WTC11 (cell line): ENCODE measurements at regions not wholly inside any gene's neighbourhood (a gene's known extent, or its start where the extent isn't known, plus 50 kb on each side); places are given as distances from the start of the nearest gene placed in this dataset.
A peak's percentile ranks its signal among the peaks of the same experiment; 100 is the strongest.

ENCODE experiments used
- ATAC-seq: fragments of 200-7000 bp; cut with Tn5 transposase; 2 replicates; pipeline ENCODE4 v1.10.0; 2021; ENCODE audit warnings: mild to moderate bottlenecking, moderate library complexity
- CTCF ChIA-PET: fragments of 300-600 bp; sonication (Branson Sonifier 250); formaldehyde crosslinking; loops from one replicate; lab custom pipeline; 2021; ENCODE audit warnings: antibody characterized with exemption; lab: Charles Lee
- POLR2A ChIA-PET: fragments of 350-600 bp; sonication (Branson Sonifier 250); formaldehyde crosslinking; loops from one replicate; lab custom pipeline; 2021; ENCODE audit warnings: antibody characterized with exemption; lab: Charles Lee
- DNase-seq: peaks from one replicate; pipeline ENCODE4 v3.0.0; 2021; ENCODE audit warnings: low spot score
- H3K27ac Mint-ChIP-seq: 2 replicates; pipeline ENCODE4 v1.8.0; 2021; ENCODE audit warnings: mixed read lengths
- H3K27me3 Mint-ChIP-seq: 2 replicates; pipeline ENCODE4 v1.8.0; 2021; ENCODE audit warnings: low read depth, mild to moderate bottlenecking, moderate library complexity, mixed read lengths
- H3K36me3 Mint-ChIP-seq: 2 replicates; pipeline ENCODE4 v1.8.0; 2021; ENCODE audit warnings: mixed read lengths
- H3K4me1 Mint-ChIP-seq: 2 replicates; pipeline ENCODE4 v1.8.0; 2022; ENCODE audit warnings: mixed read lengths
- H3K4me3 Mint-ChIP-seq: 2 replicates; pipeline ENCODE4 v1.8.0; 2021; ENCODE audit warnings: mild to moderate bottlenecking, moderate library complexity, mixed read lengths
- H3K9me3 Mint-ChIP-seq: 2 replicates; pipeline ENCODE4 v1.8.0; 2021; ENCODE audit warnings: mixed read lengths
- FOXJ3 ChIP-seq: sonication (generic); formaldehyde crosslinking; IDR thresholded peaks from 2 replicates; pipeline ENCODE4 v1.9.0; 2021; ENCODE audit warnings: missing genetic modification reagents, mild to moderate bottlenecking, borderline replicate concordance
- NFE2L1 ChIP-seq: sonication (generic); formaldehyde crosslinking; IDR thresholded peaks from 2 replicates; pipeline ENCODE4 v1.8.1; 2023; ENCODE audit warnings: missing genetic modification reagents
- PREB ChIP-seq: sonication (generic); formaldehyde crosslinking; IDR thresholded peaks from 2 replicates; pipeline ENCODE4 v1.8.1; 2022; ENCODE audit warnings: mild to moderate bottlenecking, missing genetic modification reagents, moderate library complexity, borderline replicate concordance
- SMAD3 ChIP-seq: sonication (generic); formaldehyde crosslinking; IDR thresholded peaks from 2 replicates; pipeline ENCODE4 v1.8.0; 2022; ENCODE audit warnings: missing genetic modification reagents, mild to moderate bottlenecking, borderline replicate concordance
- ZNF425 ChIP-seq: fragments of 250-450 bp; sonication (Bioruptor Pico); conservative IDR thresholded peaks from 2 replicates; pipeline ENCODE4 v1.9.0; 2021; ENCODE audit warnings: mild to moderate bottlenecking
- TF ChIP-seq, protein P1 (sequence below): sonication (generic); formaldehyde crosslinking; IDR thresholded peaks from 2 replicates; pipeline ENCODE4 v1.8.1; 2022; ENCODE audit warnings: low read depth, missing genetic modification reagents, borderline replicate concordance
- TF ChIP-seq, protein P2 (sequence below): sonication (generic); formaldehyde crosslinking; IDR thresholded peaks from 2 replicates; pipeline ENCODE4 v1.8.1; 2023; ENCODE audit warnings: mild to moderate bottlenecking, moderate library complexity, missing genetic modification reagents
- TF ChIP-seq, protein P3 (sequence below): sonication (generic); formaldehyde crosslinking; IDR thresholded peaks from 2 replicates; pipeline ENCODE4 v1.8.0; 2022; ENCODE audit warnings: mild to moderate bottlenecking, missing genetic modification reagents
- TF ChIP-seq, protein P4 (sequence below): sonication (generic); formaldehyde crosslinking; IDR thresholded peaks from 2 replicates; pipeline ENCODE4 v1.8.1; 2023; ENCODE audit warnings: mild to moderate bottlenecking, missing genetic modification reagents
- TF ChIP-seq, protein P5 (sequence below): sonication (generic); formaldehyde crosslinking; IDR thresholded peaks from 2 replicates; pipeline ENCODE4 v1.8.0; 2023; ENCODE audit warnings: missing genetic modification reagents, mild to moderate bottlenecking, borderline replicate concordance

GRCh38 chr12:38399711-38400206 is 83.2 kb downstream of the ALG10B start:
- ChIA-PET POLR2A (no interaction called here), CTCF (no interaction called here)
- ATAC-seq, result no peak
- no peak for DNase-seq
- Mint-ChIP-seq H3K27ac (no peak overlapping the region), H3K9me3 (peaks cover 47% of the 10 kb centered on the region), H3K4me3 (no peak overlapping the region), H3K4me1 (peaks cover 17% of the 10 kb centered on the region), H3K27me3 (no peaks in the 10 kb centered on the region), H3K36me3 (peaks cover 25% of the 10 kb centered on the region)
- TF ChIP-seq, protein P1, sequence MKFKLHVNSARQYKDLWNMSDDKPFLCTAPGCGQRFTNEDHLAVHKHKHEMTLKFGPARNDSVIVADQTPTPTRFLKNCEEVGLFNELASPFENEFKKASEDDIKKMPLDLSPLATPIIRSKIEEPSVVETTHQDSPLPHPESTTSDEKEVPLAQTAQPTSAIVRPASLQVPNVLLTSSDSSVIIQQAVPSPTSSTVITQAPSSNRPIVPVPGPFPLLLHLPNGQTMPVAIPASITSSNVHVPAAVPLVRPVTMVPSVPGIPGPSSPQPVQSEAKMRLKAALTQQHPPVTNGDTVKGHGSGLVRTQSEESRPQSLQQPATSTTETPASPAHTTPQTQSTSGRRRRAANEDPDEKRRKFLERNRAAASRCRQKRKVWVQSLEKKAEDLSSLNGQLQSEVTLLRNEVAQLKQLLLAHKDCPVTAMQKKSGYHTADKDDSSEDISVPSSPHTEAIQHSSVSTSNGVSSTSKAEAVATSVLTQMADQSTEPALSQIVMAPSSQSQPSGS (CRISPR knock-in tag), result no peak
- TF ChIP-seq, protein P2, sequence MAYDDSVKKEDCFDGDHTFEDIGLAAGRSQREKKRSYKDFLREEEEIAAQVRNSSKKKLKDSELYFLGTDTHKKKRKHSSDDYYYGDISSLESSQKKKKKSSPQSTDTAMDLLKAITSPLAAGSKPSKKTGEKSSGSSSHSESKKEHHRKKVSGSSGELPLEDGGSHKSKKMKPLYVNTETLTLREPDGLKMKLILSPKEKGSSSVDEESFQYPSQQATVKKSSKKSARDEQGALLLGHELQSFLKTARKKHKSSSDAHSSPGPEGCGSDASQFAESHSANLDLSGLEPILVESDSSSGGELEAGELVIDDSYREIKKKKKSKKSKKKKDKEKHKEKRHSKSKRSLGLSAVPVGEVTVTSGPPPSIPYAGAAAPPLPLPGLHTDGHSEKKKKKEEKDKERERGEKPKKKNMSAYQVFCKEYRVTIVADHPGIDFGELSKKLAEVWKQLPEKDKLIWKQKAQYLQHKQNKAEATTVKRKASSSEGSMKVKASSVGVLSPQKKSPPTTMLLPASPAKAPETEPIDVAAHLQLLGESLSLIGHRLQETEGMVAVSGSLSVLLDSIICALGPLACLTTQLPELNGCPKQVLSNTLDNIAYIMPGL (CRISPR knock-in tag), result no peak
- TF ChIP-seq, protein P3, sequence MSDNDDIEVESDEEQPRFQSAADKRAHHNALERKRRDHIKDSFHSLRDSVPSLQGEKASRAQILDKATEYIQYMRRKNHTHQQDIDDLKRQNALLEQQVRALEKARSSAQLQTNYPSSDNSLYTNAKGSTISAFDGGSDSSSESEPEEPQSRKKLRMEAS (CRISPR knock-in tag), result no peak
- TF ChIP-seq NFE2L1 (CRISPR knock-in tag) (no peak), ZNF425 (no peak), FOXJ3 (CRISPR knock-in tag) (no peak), SMAD3 (CRISPR knock-in tag) (no peak)
- TF ChIP-seq, protein P4, sequence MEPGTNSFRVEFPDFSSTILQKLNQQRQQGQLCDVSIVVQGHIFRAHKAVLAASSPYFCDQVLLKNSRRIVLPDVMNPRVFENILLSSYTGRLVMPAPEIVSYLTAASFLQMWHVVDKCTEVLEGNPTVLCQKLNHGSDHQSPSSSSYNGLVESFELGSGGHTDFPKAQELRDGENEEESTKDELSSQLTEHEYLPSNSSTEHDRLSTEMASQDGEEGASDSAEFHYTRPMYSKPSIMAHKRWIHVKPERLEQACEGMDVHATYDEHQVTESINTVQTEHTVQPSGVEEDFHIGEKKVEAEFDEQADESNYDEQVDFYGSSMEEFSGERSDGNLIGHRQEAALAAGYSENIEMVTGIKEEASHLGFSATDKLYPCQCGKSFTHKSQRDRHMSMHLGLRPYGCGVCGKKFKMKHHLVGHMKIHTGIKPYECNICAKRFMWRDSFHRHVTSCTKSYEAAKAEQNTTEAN (CRISPR knock-in tag), result no peak
- TF ChIP-seq, protein P5, sequence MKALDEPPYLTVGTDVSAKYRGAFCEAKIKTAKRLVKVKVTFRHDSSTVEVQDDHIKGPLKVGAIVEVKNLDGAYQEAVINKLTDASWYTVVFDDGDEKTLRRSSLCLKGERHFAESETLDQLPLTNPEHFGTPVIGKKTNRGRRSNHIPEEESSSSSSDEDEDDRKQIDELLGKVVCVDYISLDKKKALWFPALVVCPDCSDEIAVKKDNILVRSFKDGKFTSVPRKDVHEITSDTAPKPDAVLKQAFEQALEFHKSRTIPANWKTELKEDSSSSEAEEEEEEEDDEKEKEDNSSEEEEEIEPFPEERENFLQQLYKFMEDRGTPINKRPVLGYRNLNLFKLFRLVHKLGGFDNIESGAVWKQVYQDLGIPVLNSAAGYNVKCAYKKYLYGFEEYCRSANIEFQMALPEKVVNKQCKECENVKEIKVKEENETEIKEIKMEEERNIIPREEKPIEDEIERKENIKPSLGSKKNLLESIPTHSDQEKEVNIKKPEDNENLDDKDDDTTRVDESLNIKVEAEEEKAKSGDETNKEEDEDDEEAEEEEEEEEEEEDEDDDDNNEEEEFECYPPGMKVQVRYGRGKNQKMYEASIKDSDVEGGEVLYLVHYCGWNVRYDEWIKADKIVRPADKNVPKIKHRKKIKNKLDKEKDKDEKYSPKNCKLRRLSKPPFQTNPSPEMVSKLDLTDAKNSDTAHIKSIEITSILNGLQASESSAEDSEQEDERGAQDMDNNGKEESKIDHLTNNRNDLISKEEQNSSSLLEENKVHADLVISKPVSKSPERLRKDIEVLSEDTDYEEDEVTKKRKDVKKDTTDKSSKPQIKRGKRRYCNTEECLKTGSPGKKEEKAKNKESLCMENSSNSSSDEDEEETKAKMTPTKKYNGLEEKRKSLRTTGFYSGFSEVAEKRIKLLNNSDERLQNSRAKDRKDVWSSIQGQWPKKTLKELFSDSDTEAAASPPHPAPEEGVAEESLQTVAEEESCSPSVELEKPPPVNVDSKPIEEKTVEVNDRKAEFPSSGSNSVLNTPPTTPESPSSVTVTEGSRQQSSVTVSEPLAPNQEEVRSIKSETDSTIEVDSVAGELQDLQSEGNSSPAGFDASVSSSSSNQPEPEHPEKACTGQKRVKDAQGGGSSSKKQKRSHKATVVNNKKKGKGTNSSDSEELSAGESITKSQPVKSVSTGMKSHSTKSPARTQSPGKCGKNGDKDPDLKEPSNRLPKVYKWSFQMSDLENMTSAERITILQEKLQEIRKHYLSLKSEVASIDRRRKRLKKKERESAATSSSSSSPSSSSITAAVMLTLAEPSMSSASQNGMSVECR (CRISPR knock-in tag), result no peak

DNA sequence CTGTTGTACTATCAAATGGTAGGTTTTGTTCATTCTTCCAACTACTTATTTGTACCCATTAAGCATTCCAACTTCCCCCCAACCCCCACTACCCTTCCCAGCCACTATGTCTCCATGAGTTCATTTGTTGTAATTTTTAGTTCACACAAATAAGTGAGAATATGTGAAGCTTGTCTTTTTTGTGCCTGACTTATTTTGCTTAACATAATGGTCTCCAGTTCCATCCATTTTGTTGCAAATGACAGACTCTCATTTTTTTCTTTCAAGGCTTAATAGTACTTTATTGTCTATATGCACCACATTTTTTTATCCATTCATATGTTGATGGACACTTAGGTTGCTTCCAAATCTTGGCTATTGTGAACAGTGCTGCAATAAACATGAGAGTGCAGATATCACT is 86.2 kb downstream of the ALG10B start:
- Mint-ChIP-seq H3K36me3 (peaks cover 33% of the 10 kb centered on the region), H3K27ac (0 out of 2 replicates have a peak overlapping the region, but pooled peaks have one; percentile 13), H3K27me3 (no peaks in the 10 kb centered on the region), H3K4me1 (peaks cover 17% of the 10 kb centered on the region), H3K4me3 (no peak overlapping the region), H3K9me3 (peaks cover 53% of the 10 kb centered on the region)
- CTCF ChIA-PET, result no interaction called here
- no peak for ATAC-seq
- DNase-seq, result no peak
- POLR2A ChIA-PET, result no interaction called here
- no peak for TF ChIP-seq PREB (CRISPR knock-in tag)
